Keratinocyte (primary cell): ENCODE measurements at regions not wholly inside any gene's neighbourhood (a gene's known extent, or its start where the extent isn't known, plus 50 kb on each side); places are given as distances from the start of the nearest gene placed in this dataset.

Experiments used
- DNase-seq: peaks from one replicate; pipeline ENCODE4 v3.0.0-alpha.2; 2011; ENCODE audit warnings: low read depth, missing footprints, low spot score
- FAIRE-seq: peaks from 2 replicates; lab custom pipeline; 2011; peaks lifted over from hg19 to GRCh38; lab: Jason Lieb, UNC
- H2AFZ ChIP-seq: 2 replicates; pipeline ENCODE4 v1.6.0; 2012; ENCODE audit warnings: low read length, control low read depth, inconsistent platforms; ENCODE audit not compliant: control insufficient read depth
- H3K27ac ChIP-seq: 2 replicates; pipeline ENCODE4 v1.5.1; 2011; ENCODE audit warnings: low read length; ENCODE audit not compliant: control insufficient read depth, insufficient read depth
- H3K27me3 ChIP-seq: 3 replicates; pipeline ENCODE4 v1.6.0; 2011; ENCODE audit warnings: low read length; ENCODE audit not compliant: control insufficient read depth, insufficient read depth; ENCODE audit errors: extremely low read depth
- H3K36me3 ChIP-seq, 2 experiments: 2 replicates in 1 of 2; 3 replicates in 1 of 2; pipeline ENCODE4 v1.5.1; 2011; ENCODE audit warnings: low read length in 2 of 2, mild to moderate bottlenecking in 1 of 2; ENCODE audit not compliant: control insufficient read depth in 2 of 2, insufficient read depth in 2 of 2; ENCODE audit errors: extremely low read depth in 1 of 2
- H3K4me1 ChIP-seq: 3 replicates; pipeline ENCODE4 v1.5.1; 2011; ENCODE audit warnings: low read length; ENCODE audit not compliant: control insufficient read depth, insufficient read depth; ENCODE audit errors: extremely low read depth
- H3K4me2 ChIP-seq: 3 replicates; pipeline ENCODE4 v1.6.0; 2011; ENCODE audit warnings: low read depth, low read length; ENCODE audit not compliant: control insufficient read depth, insufficient read depth; ENCODE audit errors: extremely low read depth
- H3K4me3 ChIP-seq, 3 experiments: fragments of 200-600 bp in 1 of 3; sonication (generic) in 1 of 3; 2 replicates in 2 of 3; 3 replicates in 1 of 3; pipeline ENCODE4 v1.5.1; 2011 to 2016; ENCODE audit warnings: low read length in 3 of 3, mild to moderate bottlenecking in 3 of 3, control low read depth in 2 of 3, inconsistent platforms in 1 of 3, low read depth in 1 of 3, mixed read lengths in 1 of 3, mixed run types in 1 of 3, moderate library complexity in 1 of 3; ENCODE audit not compliant: control insufficient read depth in 2 of 3, insufficient read depth in 2 of 3; ENCODE audit errors: extremely low read depth in 1 of 3
- H3K79me2 ChIP-seq: 2 replicates; pipeline ENCODE4 v1.6.0; 2012; ENCODE audit warnings: low read length; ENCODE audit not compliant: control insufficient read depth, insufficient read depth
- H3K9ac ChIP-seq: 3 replicates; pipeline ENCODE4 v1.6.0; 2011; ENCODE audit warnings: low read length; ENCODE audit not compliant: control insufficient read depth, insufficient read depth; ENCODE audit errors: extremely low read depth
- H3K9me1 ChIP-seq: 3 replicates; pipeline ENCODE4 v1.6.0; 2011; ENCODE audit warnings: low read length; ENCODE audit not compliant: control insufficient read depth, insufficient read depth; ENCODE audit errors: extremely low read depth
- H3K9me3 ChIP-seq: 2 replicates; pipeline ENCODE4 v1.5.1; 2012; ENCODE audit warnings: low read depth, low read length; ENCODE audit not compliant: control insufficient read depth
- H4K20me1 ChIP-seq: 3 replicates; pipeline ENCODE4 v1.6.0; 2011; ENCODE audit warnings: low read length; ENCODE audit not compliant: control insufficient read depth, insufficient read depth; ENCODE audit errors: extremely low read depth
- CTCF ChIP-seq, 3 experiments: IDR thresholded peaks in 1 of 3; conservative IDR thresholded peaks in 1 of 3; optimal IDR thresholded peaks in 1 of 3; 2 replicates in 2 of 3; 3 replicates in 1 of 3; pipeline versions ENCODE3 to v1.5.1; 2011; ENCODE audit warnings: low read length in 3 of 3, mild to moderate bottlenecking in 3 of 3, moderate library complexity in 2 of 3, control low read depth in 1 of 3, inconsistent platforms in 1 of 3; ENCODE audit not compliant: insufficient read depth in 2 of 3; ENCODE audit errors: extremely low read depth in 1 of 3
- EZH2 ChIP-seq: IDR thresholded peaks from one replicate; pipeline ENCODE4 v1.6.1; 2012; ENCODE audit warnings: inconsistent platforms, mild to moderate bottlenecking, low read length, moderate library complexity
- dilution Hi-C: fragments of 300-500 bp; cut with MboI; formaldehyde crosslinking; loops from one replicate; pipeline ENCODE4 v1.7.0; 2020; ENCODE audit warnings: low sequenced_read_pairs; ENCODE audit not compliant: extremely low pct_ligation_motif_present

GRCh38 chr1:109845658-109846057, 65.0 kb upstream of the CSF1 start:
- Histone ChIP-seq H3K27me3 (peaks cover 5% of the 10 kb centered on the region), H3K36me3 (no peaks in the 10 kb centered on the region), H3K9me1 (no peaks in the 10 kb centered on the region), H4K20me1 (no peaks in the 10 kb centered on the region), H3K9me3 (no peaks in the 10 kb centered on the region), H3K27ac (no peak overlapping the region), H3K9ac (no peak overlapping the region), H3K4me2 (no peak overlapping the region), H3K4me3 (no peak overlapping the region), H2AFZ (no peak overlapping the region), H3K4me1 (peaks cover 5% of the 10 kb centered on the region), H3K79me2 (no peaks in the 10 kb centered on the region)
- DNase-seq: no peak
- TF ChIP-seq EZH2: no peak
- no peak for TF ChIP-seq CTCF (optimal IDR thresholded peaks at IDR 0.05 in 1 of 3, IDR thresholded peaks at IDR 0.05 in 1 of 3, conservative IDR thresholded peaks at IDR 0.05 in 1 of 3; ENCODE audit: extremely low read depth in 1 of 3, insufficient read depth in 2 of 3, low read length in 3 of 3)
- FAIRE-seq: no peak
- dilution Hi-C loops: no loop called here

GRCh38 chr1:109844609-109845008, 66.0 kb upstream of the CSF1 start:
- dilution Hi-C loops: no loop called here
- no peak for FAIRE-seq
- TF ChIP-seq CTCF (optimal IDR thresholded peaks at IDR 0.05 in 1 of 3, IDR thresholded peaks at IDR 0.05 in 1 of 3, conservative IDR thresholded peaks at IDR 0.05 in 1 of 3; ENCODE audit: extremely low read depth in 1 of 3, insufficient read depth in 2 of 3, low read length in 3 of 3): no peak
- no peak for TF ChIP-seq EZH2

More at GRCh38 chr1:109844609-109845008, 66.0 kb upstream of the CSF1 start:
- Histone ChIP-seq H3K4me1 (no peaks in the 10 kb centered on the region), H3K27ac (no peak overlapping the region), H2AFZ (no peak overlapping the region), H3K4me2 (no peak overlapping the region), H3K79me2 (no peaks in the 10 kb centered on the region), H3K9me1 (no peaks in the 10 kb centered on the region), H3K9ac (no peak overlapping the region), H3K36me3 (no peaks in the 10 kb centered on the region), H4K20me1 (no peaks in the 10 kb centered on the region), H3K4me3 (no peak overlapping the region), H3K27me3 (peaks cover 5% of the 10 kb centered on the region), H3K9me3 (no peaks in the 10 kb centered on the region)
- DNase-seq: no peak
